Lung (tissue), 11 donors: ENCODE measurements at regions not wholly inside any gene's neighbourhood (a gene's known extent, or its start where the extent isn't known, plus 50 kb on each side); places are given as distances from the start of the nearest gene placed in this dataset.

ENCODE experiments used
- ATAC-seq: fragments of 200-7000 bp; cut with Tn5 transposase; one replicate; pipeline ENCODE4 v1.9.1; 2020; ENCODE audit warnings: moderate number of reproducible peaks; ENCODE audit not compliant: insufficient read depth, low FRiP score
- DNase-seq, 3 donors: peaks; one replicate each; pipeline ENCODE4 v3.0.0-alpha.2; 2013 to 2017
- H3K27ac ChIP-seq, 2 donors: one replicate each; pipeline ENCODE4 v1.5.1; 2013; ENCODE audit warnings: mild to moderate bottlenecking in 2 of 2, moderate library complexity in 2 of 2, control low read depth in 1 of 2, inconsistent platforms in 1 of 2, low read depth in 1 of 2, low read length in 1 of 2
- H3K27me3 ChIP-seq, 3 donors: one replicate each; pipeline ENCODE4 v1.5.1; 2013; ENCODE audit warnings: low read length in 2 of 3; ENCODE audit not compliant: control insufficient read depth in 3 of 3, insufficient read depth in 3 of 3
- H3K36me3 ChIP-seq, 4 donors: one replicate each; pipeline ENCODE4 v1.5.1; 2013; ENCODE audit warnings: low read length in 4 of 4, mild to moderate bottlenecking in 1 of 4, moderate library complexity in 1 of 4; ENCODE audit not compliant: control insufficient read depth in 4 of 4, insufficient read depth in 4 of 4
- H3K4me1 ChIP-seq, 5 donors: one replicate each; pipeline ENCODE4 v1.5.1; 2013; ENCODE audit warnings: low read length in 5 of 5, mild to moderate bottlenecking in 2 of 5, moderate library complexity in 1 of 5; ENCODE audit not compliant: control insufficient read depth in 5 of 5, insufficient read depth in 5 of 5
- H3K4me3 ChIP-seq: one replicate; pipeline ENCODE4 v1.5.1; 2013; ENCODE audit warnings: mild to moderate bottlenecking, control low read depth, moderate library complexity
- H3K9ac ChIP-seq, 2 donors: one replicate each; pipeline ENCODE4 v1.5.1; 2013; ENCODE audit warnings: low read length in 2 of 2, control low read depth in 1 of 2; ENCODE audit not compliant: insufficient read depth in 1 of 2
- H3K9me3 ChIP-seq, 4 donors: one replicate each; pipeline ENCODE4 v1.5.1; 2013; ENCODE audit warnings: low read length in 3 of 4, mild to moderate bottlenecking in 1 of 4, moderate library complexity in 1 of 4; ENCODE audit not compliant: control insufficient read depth in 4 of 4, insufficient read depth in 3 of 4
- WGBS, 2 donors: extraction: QIAGEN DNeasy Blood & Tissue Kit; methylation state at CpG; one replicate each; pipeline ENCODE4 v1.1.7; 2013; 5-methylcytosine and 5-hydroxymethylcytosine counted together
- TF ChIP-seq, protein P1 (sequence below): IDR thresholded peaks from 2 replicates; pipeline ENCODE4 v1.5.1; 2012; ENCODE audit warnings: mild to moderate bottlenecking; ENCODE audit errors: control extremely low read depth, extremely low read depth
- donor health status: control.
- donor health status: control.
- donor health status: Bipolar disorder and iron deficiency.
- donor health status: healthy.
- donor health status: DM: yes; HTN: yes; CAD: no.

GRCh38 chr5:155389498-155389897 is 375.9 kb downstream of the KIF4B start:
- H3K4me1 ChIP-seq = no peaks in the 10 kb centered on the region

DNA sequence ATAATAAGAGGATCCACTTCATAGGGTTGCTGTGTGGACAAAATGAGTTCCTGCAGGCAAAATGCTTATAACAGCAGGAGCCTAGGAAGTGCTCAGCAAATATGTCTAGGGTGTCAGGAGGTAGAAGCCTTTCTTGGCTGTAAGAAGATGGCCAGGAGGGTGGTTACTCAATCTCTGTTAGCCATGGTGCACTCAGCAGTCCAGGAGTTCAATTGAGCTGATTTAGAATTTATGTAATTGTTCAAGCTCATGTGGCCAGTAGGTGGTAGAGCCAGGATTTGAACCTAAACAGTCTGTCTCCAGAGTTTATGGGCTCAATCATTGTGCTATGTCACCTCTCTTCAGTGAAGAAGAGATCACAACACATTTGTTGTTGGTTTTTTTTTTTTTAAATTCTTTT is 381.2 kb downstream of the KIF4B start:
- TF ChIP-seq, protein P1, sequence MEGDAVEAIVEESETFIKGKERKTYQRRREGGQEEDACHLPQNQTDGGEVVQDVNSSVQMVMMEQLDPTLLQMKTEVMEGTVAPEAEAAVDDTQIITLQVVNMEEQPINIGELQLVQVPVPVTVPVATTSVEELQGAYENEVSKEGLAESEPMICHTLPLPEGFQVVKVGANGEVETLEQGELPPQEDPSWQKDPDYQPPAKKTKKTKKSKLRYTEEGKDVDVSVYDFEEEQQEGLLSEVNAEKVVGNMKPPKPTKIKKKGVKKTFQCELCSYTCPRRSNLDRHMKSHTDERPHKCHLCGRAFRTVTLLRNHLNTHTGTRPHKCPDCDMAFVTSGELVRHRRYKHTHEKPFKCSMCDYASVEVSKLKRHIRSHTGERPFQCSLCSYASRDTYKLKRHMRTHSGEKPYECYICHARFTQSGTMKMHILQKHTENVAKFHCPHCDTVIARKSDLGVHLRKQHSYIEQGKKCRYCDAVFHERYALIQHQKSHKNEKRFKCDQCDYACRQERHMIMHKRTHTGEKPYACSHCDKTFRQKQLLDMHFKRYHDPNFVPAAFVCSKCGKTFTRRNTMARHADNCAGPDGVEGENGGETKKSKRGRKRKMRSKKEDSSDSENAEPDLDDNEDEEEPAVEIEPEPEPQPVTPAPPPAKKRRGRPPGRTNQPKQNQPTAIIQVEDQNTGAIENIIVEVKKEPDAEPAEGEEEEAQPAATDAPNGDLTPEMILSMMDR = no peak
- no peak overlapping the region for H3K4me3 ChIP-seq
- H3K9me3 ChIP-seq = no peaks in the 10 kb centered on the region
- H3K4me1 ChIP-seq = no peaks in the 10 kb centered on the region
- no peak for DNase-seq
- H3K36me3 ChIP-seq = no peaks in the 10 kb centered on the region
- no peak for ATAC-seq
- no peaks in the 10 kb centered on the region for H3K27me3 ChIP-seq
- no peak overlapping the region for H3K27ac ChIP-seq
- H3K9ac ChIP-seq = no peak overlapping the region

More at GRCh38 chr5:155389498-155389897, 375.9 kb downstream of the KIF4B start:
- TF ChIP-seq, protein P1 = no peak
- Histone ChIP-seq H3K9ac (no peak overlapping the region), H3K27me3 (no peaks in the 10 kb centered on the region), H3K36me3 (no peaks in the 10 kb centered on the region), H3K27ac (no peak overlapping the region), H3K4me3 (no peak overlapping the region), H3K9me3 (no peaks in the 10 kb centered on the region)
- ATAC-seq = no peak
- no peak for DNase-seq
- 76 to 87% methylated on average over 4 of the region's 4 CpGs for WGBS, 2 donors

GRCh38 chr5:155402927-155403640 is 389.5 kb downstream of the KIF4B start:
- TF ChIP-seq, protein P1 = no peak
- Histone ChIP-seq H3K9me3 (peaks cover 0 to 10% (median 2%) of the 10 kb centered on the region in 4 donors), H3K27me3 (no peaks in the 10 kb centered on the region), H3K36me3 (no peaks in the 10 kb centered on the region), H3K4me1 (no peaks in the 10 kb centered on the region), H3K4me3 (no peak overlapping the region), H3K27ac (no peak overlapping the region), H3K9ac (no peak overlapping the region)
- ATAC-seq (no peak), DNase-seq (no peak)
- WGBS, 2 donors = 68 to 82% methylated on average over 5 of the region's 5 CpGs

GRCh38 chr5:155406815-155407214 is 393.3 kb downstream of the KIF4B start:
- Histone ChIP-seq H3K27me3 (no peaks in the 10 kb centered on the region), H3K27ac (no peak overlapping the region), H3K36me3 (no peaks in the 10 kb centered on the region), H3K4me1 (no peaks in the 10 kb centered on the region), H3K9me3 (peaks cover 0 to 8% (median 2%) of the 10 kb centered on the region in 4 donors), H3K4me3 (no peak overlapping the region), H3K9ac (no peak overlapping the region)
- 89 to 94% methylated on average over 4 of the region's 4 CpGs for WGBS, 2 donors
- DNase-seq = no peak
- ATAC-seq = no peak
- TF ChIP-seq, protein P1 = no peak
